ENCODE measurements at regions not wholly inside any gene's neighbourhood (a gene's known extent, or its start where the extent isn't known, plus 50 kb on each side); places are given as distances from the start of the nearest gene placed in this dataset.

GRCh38 chr12:124423761-124424515 is 129.0 kb downstream of the RFLNA start:
- no peak for DNase-seq

- DNase-seq, result peak; percentile 48 to 69
These were observed 128.0 kb downstream of the RFLNA start for GRCh38 chr12:124422570-124423523.

GRCh38 chr12:124422142-124422569 is 127.3 kb downstream of the RFLNA start:
- no peak for DNase-seq

- DNase-seq, result peak in 1 of 2 donors; percentile 57
These were observed 126.2 kb downstream of the RFLNA start for GRCh38 chr12:124420996-124421674.

- no peak for DNase-seq
These were observed 125.4 kb downstream of the RFLNA start for GRCh38 chr12:124420041-124420995.

- DNase-seq, result no peak
These were observed 124.6 kb downstream of the RFLNA start for GRCh38 chr12:124419292-124420040.

GRCh38 chr12:124418791-124419190 is 123.9 kb downstream of the RFLNA start:
- no peak for DNase-seq

- DNase-seq, result no peak
These were observed 123.3 kb downstream of the RFLNA start for GRCh38 chr12:124418156-124418555.

GRCh38 chr12:124416516-124417395 is 121.9 kb downstream of the RFLNA start:
- no peak for DNase-seq

- no peak for DNase-seq
These were observed 120.2 kb downstream of the RFLNA start for GRCh38 chr12:124415064-124415463.

- no peak for DNase-seq
These were observed 119.0 kb downstream of the RFLNA start for GRCh38 chr12:124413915-124414314.

- DNase-seq, result peak in 1 of 2 donors; percentile 46
These were observed 118.5 kb downstream of the RFLNA start for GRCh38 chr12:124413401-124413800.

- DNase-seq, result no peak
These were observed 117.7 kb downstream of the RFLNA start for GRCh38 chr12:124412646-124413015.

- peak in 1 of 2 donors; percentile 40 for DNase-seq
These were observed 117.2 kb downstream of the RFLNA start for GRCh38 chr12:124411953-124412645.

- DNase-seq, result no peak
These were observed 116.5 kb downstream of the RFLNA start for GRCh38 chr12:124411281-124411878.

- no peak for DNase-seq
These were observed 115.7 kb downstream of the RFLNA start for GRCh38 chr12:124410354-124411175.

GRCh38 chr12:124408822-124409517 is 114.1 kb downstream of the RFLNA start:
- DNase-seq, result no peak
